PC-3 (cell line): ENCODE measurements at regions not wholly inside any gene's neighbourhood (a gene's known extent, or its start where the extent isn't known, plus 50 kb on each side); places are given as distances from the start of the nearest gene placed in this dataset.

ENCODE experiments used
- CTCF ChIP-seq: fragments of 300-600 bp; sonication (generic); conservative IDR thresholded peaks from 2 replicates; pipeline ENCODE4 v1.5.1; 2017; ENCODE audit warnings: antibody characterized with exemption, low read depth, mild to moderate bottlenecking, low read length
- EZH2 ChIP-seq: fragments of 300-600 bp; sonication (generic); IDR thresholded peaks from one replicate; pipeline ENCODE4 v1.6.1; 2017; ENCODE audit warnings: antibody characterized with exemption, mild to moderate bottlenecking, low read length; ENCODE audit not compliant: unreplicated experiment
- EZH2phosphoT487 ChIP-seq: fragments of 300-600 bp; sonication (generic); IDR thresholded peaks from 2 replicates; pipeline ENCODE4 v1.6.1; 2018; ENCODE audit warnings: mild to moderate bottlenecking, antibody characterized with exemption, low read length, borderline replicate concordance

- TF ChIP-seq CTCF (no peak), EZH2phosphoT487 (no peak), EZH2 (no peak)
Measured at GRCh38 chr6:155985660-155986138, 530.1 kb upstream of the NOX3 start.
